HG03575 (cell line): ENCODE measurements at regions not wholly inside any gene's neighbourhood (a gene's known extent, or its start where the extent isn't known, plus 50 kb on each side); places are given as distances from the start of the nearest gene placed in this dataset.
"Not testable (repeated sequence)": the region's sequence is repeated elsewhere in the genome, so short reads cannot be mapped to it uniquely, and the experiment has no call there.

ENCODE experiments used
- ATAC-seq: cut with Tn5 transposase; IDR thresholded peaks from one replicate; pipeline ENCODE4 v1.9.1; 2021; ENCODE audit not compliant: unreplicated experiment, insufficient number of reproducible peaks, low FRiP score; ENCODE audit errors: extremely low read depth

GRCh38 chr17:45641541-45641940 lies 142.6 kb upstream of the CRHR1 start:
- ATAC-seq: no peak

- ATAC-seq: no peak
Observed at GRCh38 chr17:45643591-45643990, 140.5 kb upstream of the CRHR1 start.

DNA sequence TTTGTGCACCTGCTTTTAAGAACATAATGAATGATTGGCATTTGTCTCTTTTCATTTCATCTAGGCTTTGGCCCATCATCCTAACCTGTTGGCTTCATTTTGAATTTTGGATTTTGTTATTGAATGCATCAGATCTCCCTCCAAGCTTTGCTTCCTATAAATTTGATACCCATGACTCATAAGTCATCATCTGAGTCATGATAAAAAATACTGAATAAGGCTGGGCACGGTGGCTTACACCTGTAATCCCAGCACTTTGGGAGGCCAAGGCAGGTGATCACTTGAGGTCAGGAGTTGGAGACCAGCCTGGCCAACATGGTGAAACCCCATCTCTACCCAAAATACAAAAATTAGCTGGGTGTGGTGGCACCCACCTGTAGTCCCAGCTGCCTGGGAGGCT lies 139.5 kb upstream of the CRHR1 start:
- not testable (repeated sequence) for ATAC-seq

DNA sequence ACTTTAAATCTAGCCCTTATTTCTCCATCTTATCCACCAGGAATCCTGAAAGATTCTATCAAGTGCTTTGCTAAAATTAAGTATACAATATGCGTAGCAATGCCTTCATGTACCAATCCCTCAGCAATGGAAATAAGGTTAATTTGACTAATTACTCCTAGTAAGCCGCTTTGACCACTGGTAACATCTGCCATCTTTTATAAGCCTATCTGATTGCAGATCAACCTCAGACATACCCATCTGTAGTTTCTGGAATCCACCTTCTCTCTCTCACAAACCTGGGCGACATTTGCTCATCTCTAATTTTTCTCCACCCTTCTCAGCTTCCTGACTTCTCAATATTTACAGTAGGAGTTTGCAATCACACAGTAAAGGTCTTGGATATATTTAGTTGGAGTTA lies 138.8 kb upstream of the CRHR1 start:
- no peak for ATAC-seq

DNA sequence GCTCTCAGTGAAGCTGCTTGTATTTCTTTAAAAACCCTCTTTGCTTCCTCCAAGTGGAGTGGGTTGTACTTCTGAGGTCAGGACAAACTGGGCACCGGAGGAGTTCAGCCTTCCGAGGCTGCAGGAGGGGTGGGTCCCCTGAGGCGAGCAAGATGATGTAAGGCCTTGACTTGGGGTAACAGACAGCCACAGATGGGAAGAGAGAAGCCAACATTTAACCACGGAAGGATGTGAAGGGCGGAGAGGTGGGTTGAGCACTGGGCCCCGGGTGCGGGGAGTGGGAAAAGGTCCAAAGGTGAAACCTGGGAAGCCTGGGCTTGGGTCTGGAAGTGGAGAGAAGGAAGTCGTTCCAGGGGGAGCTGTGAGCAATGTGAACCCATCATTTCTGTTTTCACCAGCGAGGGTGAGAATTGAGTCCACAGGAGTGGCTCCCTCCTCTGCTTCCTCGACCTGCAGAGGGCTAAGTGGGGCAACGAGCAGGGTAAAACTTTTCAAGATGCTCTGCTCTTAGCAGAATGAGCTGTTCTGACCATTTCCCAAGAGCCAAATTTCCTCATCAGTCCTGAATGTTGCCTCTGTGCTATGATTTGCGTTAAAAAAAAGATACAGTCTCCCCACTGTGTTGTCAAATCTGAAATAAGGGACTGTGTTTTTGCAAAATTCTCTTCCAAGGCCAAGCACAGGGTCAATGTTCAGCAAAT lies 137.7 kb upstream of the CRHR1 start:
- ATAC-seq: no peak

DNA sequence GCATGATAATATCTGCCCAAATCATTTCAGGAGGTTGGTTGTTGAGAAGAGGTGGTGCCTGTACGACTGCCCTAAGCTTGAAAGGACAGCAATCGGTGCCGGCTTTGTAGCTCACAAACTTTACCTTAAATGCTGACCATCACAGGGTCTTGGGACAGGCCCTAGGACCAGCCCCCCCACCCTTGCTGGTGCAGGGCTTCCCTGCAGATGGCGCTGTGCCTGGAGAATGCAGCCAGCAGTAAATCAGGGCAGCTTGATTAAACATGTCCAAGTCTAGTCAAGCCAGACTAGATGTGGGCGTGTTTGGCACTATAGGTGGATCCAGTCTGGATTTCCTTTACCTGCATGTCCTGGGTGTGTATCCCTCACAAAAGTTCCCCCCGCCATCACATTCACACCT lies 135.5 kb upstream of the CRHR1 start:
- no peak for ATAC-seq

DNA sequence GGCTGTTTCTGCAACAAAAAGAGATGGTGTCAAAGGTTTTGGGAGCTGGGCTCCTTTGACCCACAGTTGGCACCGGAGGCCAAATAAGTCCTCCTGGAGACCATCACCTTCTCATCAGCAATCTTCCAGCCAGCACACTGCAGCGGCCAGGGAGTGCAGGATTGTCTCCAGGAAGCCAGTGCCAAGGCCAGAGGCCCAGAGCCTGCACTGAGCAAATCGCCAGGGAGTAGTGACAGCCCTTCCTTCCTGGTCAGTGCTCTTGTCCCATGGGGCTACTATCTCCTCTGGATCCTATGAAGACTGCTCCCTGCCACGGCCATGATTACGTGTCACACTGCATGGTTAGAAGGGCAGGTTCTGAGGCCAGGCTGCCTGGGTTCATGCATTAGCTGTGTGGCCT lies 134.3 kb upstream of the CRHR1 start:
- no peak for ATAC-seq

GRCh38 chr17:45650561-45650960 lies 133.6 kb upstream of the CRHR1 start:
- ATAC-seq: no peak

GRCh38 chr17:45651145-45651709 lies 132.9 kb upstream of the CRHR1 start:
- no peak for ATAC-seq

- no peak for ATAC-seq
Observed at GRCh38 chr17:45653616-45654015, 130.5 kb upstream of the CRHR1 start.

DNA sequence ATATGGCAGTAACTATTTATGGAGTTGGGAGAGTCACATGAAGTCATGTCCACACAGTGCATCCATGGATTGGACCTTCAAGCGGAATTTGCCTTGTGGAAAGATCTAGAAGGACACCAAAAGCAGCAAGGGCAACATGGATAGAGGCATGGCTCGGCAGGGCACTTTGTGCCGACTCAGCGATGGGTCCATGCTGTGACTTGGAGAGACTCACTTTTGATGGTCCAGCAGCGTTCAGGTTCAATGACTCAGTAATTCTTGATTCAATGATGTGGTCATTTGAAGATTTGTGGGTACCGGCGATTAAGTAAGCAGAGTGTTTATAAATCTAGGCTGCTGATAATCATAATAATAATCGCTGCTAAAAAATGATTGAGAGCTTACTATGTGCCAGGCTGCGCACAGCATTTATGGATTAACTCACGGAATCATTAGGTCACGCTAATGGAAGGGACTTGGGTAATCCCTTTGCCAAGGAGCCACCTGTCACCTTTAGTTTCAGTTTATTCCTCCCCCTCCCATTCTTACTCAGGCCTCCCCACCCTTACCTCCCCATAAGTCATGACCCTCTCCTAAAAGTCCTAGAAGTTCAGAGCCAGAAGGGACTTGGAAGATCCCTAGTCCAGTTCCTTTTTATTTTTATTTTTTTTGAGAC lies 127.5 kb upstream of the CRHR1 start:
- no peak for ATAC-seq

- ATAC-seq: no peak
Observed at GRCh38 chr17:45660474-45660873, 123.6 kb upstream of the CRHR1 start.

DNA sequence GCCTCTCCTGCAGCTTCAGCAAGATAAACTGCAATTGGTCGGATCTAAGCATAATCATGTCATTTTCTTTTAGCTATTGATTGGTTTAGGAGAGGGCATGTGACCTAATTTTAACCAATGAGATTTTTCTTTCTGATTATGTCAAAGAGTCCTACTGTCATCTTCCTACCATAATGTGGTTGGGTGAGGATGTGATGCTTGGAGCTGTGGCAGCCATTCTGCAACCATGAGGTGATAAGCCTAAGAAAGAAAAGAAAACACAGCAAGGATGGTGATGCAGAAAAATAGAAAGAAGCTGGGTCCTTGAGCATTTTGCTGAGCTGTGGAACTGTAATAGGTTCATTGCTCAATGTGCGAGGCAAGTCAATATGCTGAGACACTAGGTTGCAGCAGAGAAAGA lies 121.7 kb upstream of the CRHR1 start:
- ATAC-seq: no peak

DNA sequence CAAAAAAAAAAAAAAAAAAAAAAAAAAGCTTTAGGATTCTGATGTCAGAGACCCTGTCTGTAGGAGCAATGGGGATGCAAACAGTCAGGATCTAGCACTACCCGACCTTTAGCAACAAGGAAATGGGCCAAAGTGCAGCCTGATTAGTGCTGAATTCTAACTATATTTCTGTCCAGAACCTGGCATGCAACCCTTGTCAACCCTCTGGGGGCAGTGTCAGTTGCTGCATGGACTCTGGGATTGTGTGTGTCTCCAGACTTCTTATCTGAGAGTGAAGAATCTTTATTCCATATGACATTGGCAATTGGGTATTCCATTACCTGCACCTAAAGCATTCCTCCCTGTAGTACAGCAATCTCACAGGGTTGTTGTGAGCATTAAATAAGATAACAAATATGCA lies 120.3 kb upstream of the CRHR1 start:
- ATAC-seq: no peak

GRCh38 chr17:45664921-45665320 lies 119.2 kb upstream of the CRHR1 start:
- ATAC-seq: no peak

- ATAC-seq: no peak
Observed at GRCh38 chr17:45666046-45666600, 118.0 kb upstream of the CRHR1 start.

GRCh38 chr17:45666641-45667040 lies 117.5 kb upstream of the CRHR1 start:
- no peak for ATAC-seq

GRCh38 chr17:45667591-45668171 lies 116.4 kb upstream of the CRHR1 start:
- no peak for ATAC-seq

DNA sequence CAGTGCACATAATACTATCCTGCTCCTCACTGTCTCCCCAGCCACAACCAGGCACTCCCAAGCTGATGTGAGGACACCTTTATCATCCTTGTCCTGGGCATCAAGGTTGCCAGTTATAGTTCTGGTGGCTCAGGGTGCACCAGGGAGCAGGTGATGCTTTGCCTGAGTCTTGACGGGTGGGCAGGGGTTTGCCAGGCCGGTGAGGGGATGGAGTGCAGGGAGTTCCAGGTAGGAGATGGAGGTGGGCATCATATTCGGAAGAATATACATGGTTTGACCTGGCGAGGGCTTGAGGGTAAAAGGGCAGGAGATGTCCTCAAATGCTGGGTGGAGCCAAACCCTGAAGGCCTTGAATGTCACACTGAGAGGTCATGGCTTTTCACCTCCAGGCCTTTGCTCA lies 115.8 kb upstream of the CRHR1 start:
- no peak for ATAC-seq

GRCh38 chr17:45672301-45672700 lies 111.8 kb upstream of the CRHR1 start:
- no peak for ATAC-seq
